HCT116 (cell line): ENCODE measurements at regions not wholly inside any gene's neighbourhood (a gene's known extent, or its start where the extent isn't known, plus 50 kb on each side); places are given as distances from the start of the nearest gene placed in this dataset.

Experiments used
- ATAC-seq: fragments of 200-7000 bp; cut with Tn5 transposase; 2 replicates; pipeline ENCODE4 v1.9.1; 2020; ENCODE audit warnings: mild to moderate bottlenecking, moderate library complexity
- BruUV-seq: library from RNA; stranded (reverse); fragments of 400-500 nt; replicated peaks from 2 replicates; lab custom pipeline; 2021; lab: Mats Ljungman, UMichigan
- CTCF ChIA-PET: fragments of 300-600 bp; sonication (Branson Sonifier 250); formaldehyde crosslinking; loops from one replicate; lab custom pipeline; 2021; ENCODE audit warnings: antibody characterized with exemption; lab: Charles Lee
- POLR2A ChIA-PET: fragments of 300-600, 350-600 bp; sonication (Branson Sonifier 250); formaldehyde crosslinking; loops from one replicate; lab custom pipeline; 2021; ENCODE audit warnings: antibody characterized with exemption; lab: Charles Lee
- RAD21 ChIA-PET, 2 experiments: fragments of 300-600 bp; sonication (Branson Sonifier 250); formaldehyde crosslinking; loops; one replicate each; lab custom pipeline; 2023; ENCODE audit warnings: low total read pairs in 2 of 2; ENCODE audit not compliant: uncharacterized antibody in 2 of 2, unreplicated experiment in 2 of 2, low non-redundant PET in 1 of 2; lab: Charles Lee
- DNase-seq: peaks from one replicate; pipeline ENCODE4 v3.0.0-alpha.2; 2010; ENCODE audit warnings: low read depth, low spot score
- H2AFZ ChIP-seq: fragments of 200-600 bp; shearing (Covaris generic), sonication (generic); 2 replicates; pipeline ENCODE4 v1.6.1; 2017; ENCODE audit warnings: low read depth, mixed run types, mixed read lengths, antibody characterized with exemption, low read length; ENCODE audit not compliant: poor library complexity, severe bottlenecking
- H3K27ac ChIP-seq: 2 replicates; pipeline ENCODE4 v1.5.1; 2012; ENCODE audit warnings: low read depth, low read length
- H3K27me3 ChIP-seq: fragments of 200-600 bp; sonication (generic); 2 replicates; pipeline ENCODE4 v1.6.1; 2016; ENCODE audit warnings: mixed run types, low read length, mixed read lengths; ENCODE audit not compliant: insufficient read depth
- H3K36me3 ChIP-seq, 2 experiments: fragments of 200-500 bp in 1 of 2; fragments of 200-600 bp in 1 of 2; sonication (Bioruptor generic) in 1 of 2; sonication (generic) in 1 of 2; 2 replicates each; pipeline versions ENCODE4 v1.5.1 to v1.6.1; 2014 to 2016; ENCODE audit warnings: low read length in 2 of 2, inconsistent platforms in 1 of 2, mixed read lengths in 1 of 2, mixed run types in 1 of 2; ENCODE audit not compliant: insufficient read depth in 2 of 2, control insufficient read depth in 1 of 2
- H3K4me1 ChIP-seq, 2 experiments: fragments of 200-600 bp in 1 of 2; sonication (generic) in 1 of 2; 2 replicates each; pipeline versions ENCODE4 v1.5.1 to v1.6.1; 2012 to 2017; ENCODE audit warnings: low read length in 2 of 2, inconsistent platforms in 1 of 2, mild to moderate bottlenecking in 1 of 2, mixed read lengths in 1 of 2, mixed run types in 1 of 2, moderate library complexity in 1 of 2; ENCODE audit not compliant: insufficient read depth in 2 of 2, control insufficient read depth in 1 of 2
- H3K4me2 ChIP-seq: fragments of 200-600 bp; sonication (generic); 2 replicates; pipeline ENCODE4 v1.6.1; 2017; ENCODE audit warnings: mixed run types, low read length, mixed read lengths
- H3K4me3 ChIP-seq, 2 experiments: fragments of 200-600 bp in 1 of 2; sonication (generic) in 1 of 2; replicated peaks in 1 of 2; 2 replicates each; pipeline ENCODE4 v1.5.1; 2011 to 2016; ENCODE audit warnings: low read length in 2 of 2, control low read depth in 1 of 2, low read depth in 1 of 2, mild to moderate bottlenecking in 1 of 2, mixed read lengths in 1 of 2, mixed run types in 1 of 2
- H3K79me2 ChIP-seq: fragments of 200-600 bp; sonication (generic); 2 replicates; pipeline ENCODE4 v1.6.1; 2017; ENCODE audit warnings: mild to moderate bottlenecking, mixed run types, low read length, moderate library complexity, mixed read lengths; ENCODE audit not compliant: insufficient read depth
- H3K9ac ChIP-seq: fragments of 200-600 bp; sonication (generic); 2 replicates; pipeline ENCODE4 v1.6.1; 2016; ENCODE audit warnings: low read length, mixed read lengths
- H3K9me2 ChIP-seq: fragments of 200-600 bp; sonication (generic), shearing (Covaris generic); 2 replicates; pipeline ENCODE4 v1.6.1; 2017; ENCODE audit warnings: mixed run types, mild to moderate bottlenecking, moderate library complexity; ENCODE audit not compliant: insufficient read depth
- H3K9me3 ChIP-seq, 2 experiments: fragments of 200-500 bp in 1 of 2; fragments of 200-600 bp in 1 of 2; sonication (Bioruptor generic) in 1 of 2; sonication (generic) in 1 of 2; 2 replicates each; pipeline ENCODE4 v1.6.1; 2014 to 2017; ENCODE audit warnings: low read length in 2 of 2, mixed read lengths in 2 of 2, inconsistent platforms in 1 of 2, low read depth in 1 of 2, mild to moderate bottlenecking in 1 of 2, mixed run types in 1 of 2, moderate library complexity in 1 of 2; ENCODE audit not compliant: control insufficient read depth in 1 of 2, insufficient read depth in 1 of 2
- H4K20me1 ChIP-seq: fragments of 200-600 bp; sonication (generic), shearing (Covaris generic); 2 replicates; pipeline ENCODE4 v1.6.1; 2017; ENCODE audit warnings: mixed run types, mild to moderate bottlenecking, moderate library complexity; ENCODE audit not compliant: insufficient read depth
- CBX3 ChIP-seq: IDR thresholded peaks from 2 replicates; pipeline ENCODE4 v1.6.1; 2012; ENCODE audit warnings: low read depth
- CEBPB ChIP-seq: IDR thresholded peaks from 2 replicates; pipeline ENCODE4 v1.6.1; 2012; ENCODE audit warnings: low read depth
- EGR1 ChIP-seq: IDR thresholded peaks from 2 replicates; pipeline ENCODE4 v1.6.1; 2012; ENCODE audit warnings: low read depth
- ELF1 ChIP-seq: IDR thresholded peaks from 2 replicates; pipeline ENCODE4 v1.6.1; 2012; ENCODE audit warnings: low read depth, borderline replicate concordance
- EZH2 ChIP-seq: fragments of 200-600 bp; sonication (generic); IDR thresholded peaks from 2 replicates; pipeline ENCODE4 v1.6.1; 2017; ENCODE audit warnings: antibody characterized with exemption, mixed run types
- EZH2phosphoT487 ChIP-seq: fragments of 200-600 bp; IDR thresholded peaks from 2 replicates; pipeline ENCODE4 v1.6.1; 2018; ENCODE audit warnings: antibody characterized with exemption, borderline replicate concordance
- FOSL1 ChIP-seq: IDR thresholded peaks from 2 replicates; pipeline ENCODE4 v1.6.1; 2012; ENCODE audit warnings: low read depth
- JUND ChIP-seq: IDR thresholded peaks from 2 replicates; pipeline ENCODE4 v1.6.1; 2012
- MAX ChIP-seq: IDR thresholded peaks from 2 replicates; pipeline ENCODE4 v1.6.1; 2012
- POLR2A ChIP-seq: IDR thresholded peaks from 2 replicates; pipeline ENCODE4 v1.7.0; 2011; ENCODE audit warnings: borderline replicate concordance; ENCODE audit not compliant: insufficient read depth, insufficient read length; ENCODE audit errors: extremely low read depth
- RAD21 ChIP-seq: IDR thresholded peaks from 2 replicates; pipeline ENCODE4 v1.6.1; 2012; ENCODE audit warnings: low read depth, mild to moderate bottlenecking
- SIN3A ChIP-seq: IDR thresholded peaks from 2 replicates; pipeline ENCODE4 v1.6.1; 2012; ENCODE audit warnings: low read depth
- SP1 ChIP-seq: IDR thresholded peaks from 2 replicates; pipeline ENCODE4 v1.6.1; 2012; ENCODE audit warnings: low read depth
- SRF ChIP-seq: IDR thresholded peaks from 2 replicates; pipeline ENCODE4 v1.6.1; 2012; ENCODE audit warnings: low read depth
- YY1 ChIP-seq: IDR thresholded peaks from 2 replicates; pipeline ENCODE4 v1.6.1; 2011; ENCODE audit warnings: low read length, low read depth, moderate library complexity, mild to moderate bottlenecking; ENCODE audit not compliant: insufficient replicate concordance; ENCODE audit errors: extremely low read depth
- ZFX ChIP-seq: fragments of 450-650 bp; IDR thresholded peaks from 2 replicates; pipeline ENCODE4 v1.6.1; 2017
- intact Hi-C: fragments of 100-400 bp; cut with micrococcal nuclease; formaldehyde crosslinking; loops from 2 replicates; pipeline ENCODE4 v1.10.0; 2022
- TF ChIP-seq, protein P1 (sequence below): IDR thresholded peaks from 2 replicates; pipeline ENCODE4 v1.6.1; 2011; ENCODE audit warnings: mild to moderate bottlenecking, low read length, moderate library complexity; ENCODE audit not compliant: insufficient replicate concordance; ENCODE audit errors: extremely low read depth
- TF ChIP-seq, protein P2 (sequence below), 3 experiments: fragments of 200-600 bp in 1 of 3; sonication (generic) in 1 of 3; IDR thresholded peaks in 2 of 3; conservative IDR thresholded peaks in 1 of 3; 2 replicates each; pipeline ENCODE4 v1.5.1; 2012 to 2017; ENCODE audit warnings: low read depth in 2 of 3, low read length in 2 of 3, antibody characterized with exemption in 1 of 3, borderline replicate concordance in 1 of 3, control low read depth in 1 of 3, mild to moderate bottlenecking in 1 of 3, mixed read lengths in 1 of 3, mixed run types in 1 of 3, moderate library complexity in 1 of 3; ENCODE audit not compliant: insufficient read depth in 1 of 3
- TF ChIP-seq, protein P3 (sequence below): IDR thresholded peaks from 2 replicates; pipeline ENCODE4 v1.6.1; 2012; ENCODE audit warnings: low read depth
- TF ChIP-seq, protein P4 (sequence below): IDR thresholded peaks from 2 replicates; pipeline ENCODE4 v1.6.1; 2012

GRCh38 chr15:96270581-96271172 is 59.8 kb upstream of the NR2F2 start:
- TF ChIP-seq FOSL1 (peak; percentile 70), CEBPB (peak; percentile 90), POLR2A (no peak), ELF1 (no peak), MAX (no peak), SP1 (peak; percentile 39; the same call in 1 of the 2 replicates), EGR1 (no peak), EZH2phosphoT487 (no peak), SRF (no peak), RAD21 (no peak), CBX3 (no peak), JUND (peak; percentile 58), YY1 (no peak), EZH2 (no peak), ZFX (no peak), SIN3A (no peak)
- TF ChIP-seq, protein P1, sequence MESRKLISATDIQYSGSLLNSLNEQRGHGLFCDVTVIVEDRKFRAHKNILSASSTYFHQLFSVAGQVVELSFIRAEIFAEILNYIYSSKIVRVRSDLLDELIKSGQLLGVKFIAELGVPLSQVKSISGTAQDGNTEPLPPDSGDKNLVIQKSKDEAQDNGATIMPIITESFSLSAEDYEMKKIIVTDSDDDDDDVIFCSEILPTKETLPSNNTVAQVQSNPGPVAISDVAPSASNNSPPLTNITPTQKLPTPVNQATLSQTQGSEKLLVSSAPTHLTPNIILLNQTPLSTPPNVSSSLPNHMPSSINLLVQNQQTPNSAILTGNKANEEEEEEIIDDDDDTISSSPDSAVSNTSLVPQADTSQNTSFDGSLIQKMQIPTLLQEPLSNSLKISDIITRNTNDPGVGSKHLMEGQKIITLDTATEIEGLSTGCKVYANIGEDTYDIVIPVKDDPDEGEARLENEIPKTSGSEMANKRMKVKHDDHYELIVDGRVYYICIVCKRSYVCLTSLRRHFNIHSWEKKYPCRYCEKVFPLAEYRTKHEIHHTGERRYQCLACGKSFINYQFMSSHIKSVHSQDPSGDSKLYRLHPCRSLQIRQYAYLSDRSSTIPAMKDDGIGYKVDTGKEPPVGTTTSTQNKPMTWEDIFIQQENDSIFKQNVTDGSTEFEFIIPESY = no peak
- TF ChIP-seq, protein P2, sequence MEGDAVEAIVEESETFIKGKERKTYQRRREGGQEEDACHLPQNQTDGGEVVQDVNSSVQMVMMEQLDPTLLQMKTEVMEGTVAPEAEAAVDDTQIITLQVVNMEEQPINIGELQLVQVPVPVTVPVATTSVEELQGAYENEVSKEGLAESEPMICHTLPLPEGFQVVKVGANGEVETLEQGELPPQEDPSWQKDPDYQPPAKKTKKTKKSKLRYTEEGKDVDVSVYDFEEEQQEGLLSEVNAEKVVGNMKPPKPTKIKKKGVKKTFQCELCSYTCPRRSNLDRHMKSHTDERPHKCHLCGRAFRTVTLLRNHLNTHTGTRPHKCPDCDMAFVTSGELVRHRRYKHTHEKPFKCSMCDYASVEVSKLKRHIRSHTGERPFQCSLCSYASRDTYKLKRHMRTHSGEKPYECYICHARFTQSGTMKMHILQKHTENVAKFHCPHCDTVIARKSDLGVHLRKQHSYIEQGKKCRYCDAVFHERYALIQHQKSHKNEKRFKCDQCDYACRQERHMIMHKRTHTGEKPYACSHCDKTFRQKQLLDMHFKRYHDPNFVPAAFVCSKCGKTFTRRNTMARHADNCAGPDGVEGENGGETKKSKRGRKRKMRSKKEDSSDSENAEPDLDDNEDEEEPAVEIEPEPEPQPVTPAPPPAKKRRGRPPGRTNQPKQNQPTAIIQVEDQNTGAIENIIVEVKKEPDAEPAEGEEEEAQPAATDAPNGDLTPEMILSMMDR (IDR thresholded peaks at IDR 0.05 in 2 of 3, conservative IDR thresholded peaks at IDR 0.05 in 1 of 3; ENCODE audit: borderline replicate concordance in 1 of 3, insufficient read depth in 1 of 3, low read depth in 2 of 3, low read length in 2 of 3) = no peak
- TF ChIP-seq, protein P3, sequence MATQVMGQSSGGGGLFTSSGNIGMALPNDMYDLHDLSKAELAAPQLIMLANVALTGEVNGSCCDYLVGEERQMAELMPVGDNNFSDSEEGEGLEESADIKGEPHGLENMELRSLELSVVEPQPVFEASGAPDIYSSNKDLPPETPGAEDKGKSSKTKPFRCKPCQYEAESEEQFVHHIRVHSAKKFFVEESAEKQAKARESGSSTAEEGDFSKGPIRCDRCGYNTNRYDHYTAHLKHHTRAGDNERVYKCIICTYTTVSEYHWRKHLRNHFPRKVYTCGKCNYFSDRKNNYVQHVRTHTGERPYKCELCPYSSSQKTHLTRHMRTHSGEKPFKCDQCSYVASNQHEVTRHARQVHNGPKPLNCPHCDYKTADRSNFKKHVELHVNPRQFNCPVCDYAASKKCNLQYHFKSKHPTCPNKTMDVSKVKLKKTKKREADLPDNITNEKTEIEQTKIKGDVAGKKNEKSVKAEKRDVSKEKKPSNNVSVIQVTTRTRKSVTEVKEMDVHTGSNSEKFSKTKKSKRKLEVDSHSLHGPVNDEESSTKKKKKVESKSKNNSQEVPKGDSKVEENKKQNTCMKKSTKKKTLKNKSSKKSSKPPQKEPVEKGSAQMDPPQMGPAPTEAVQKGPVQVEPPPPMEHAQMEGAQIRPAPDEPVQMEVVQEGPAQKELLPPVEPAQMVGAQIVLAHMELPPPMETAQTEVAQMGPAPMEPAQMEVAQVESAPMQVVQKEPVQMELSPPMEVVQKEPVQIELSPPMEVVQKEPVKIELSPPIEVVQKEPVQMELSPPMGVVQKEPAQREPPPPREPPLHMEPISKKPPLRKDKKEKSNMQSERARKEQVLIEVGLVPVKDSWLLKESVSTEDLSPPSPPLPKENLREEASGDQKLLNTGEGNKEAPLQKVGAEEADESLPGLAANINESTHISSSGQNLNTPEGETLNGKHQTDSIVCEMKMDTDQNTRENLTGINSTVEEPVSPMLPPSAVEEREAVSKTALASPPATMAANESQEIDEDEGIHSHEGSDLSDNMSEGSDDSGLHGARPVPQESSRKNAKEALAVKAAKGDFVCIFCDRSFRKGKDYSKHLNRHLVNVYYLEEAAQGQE = no peak
- TF ChIP-seq, protein P4, sequence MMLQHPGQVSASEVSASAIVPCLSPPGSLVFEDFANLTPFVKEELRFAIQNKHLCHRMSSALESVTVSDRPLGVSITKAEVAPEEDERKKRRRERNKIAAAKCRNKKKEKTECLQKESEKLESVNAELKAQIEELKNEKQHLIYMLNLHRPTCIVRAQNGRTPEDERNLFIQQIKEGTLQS = no peak
- TF ChIP-seq, all 23 proteins: peak for 4
- no peaks in the 10 kb centered on the region for H4K20me1 ChIP-seq
- H3K27me3 ChIP-seq = no peaks in the 10 kb centered on the region
- H3K9ac ChIP-seq = peak overlapping the region; percentile 24
- no peaks in the 10 kb centered on the region for H3K79me2 ChIP-seq
- 0 out of 4 replicates have a peak, but pooled peaks cover 0 to 7% of the 10 kb centered on the region in 2 experiments for H3K36me3 ChIP-seq
- no TSS peak for BruUV-seq
- intact Hi-C loops = loop anchor here (10.0 kb wide), 1 partner anchor 716 kb away; no protein-coding TSS in a partner anchor
- no peak overlapping the region; the same call in 1 of the 2 replicates for H3K27ac ChIP-seq
- peaks cover 64 to 99% of the 10 kb centered on the region in 2 experiments for H3K4me1 ChIP-seq
- ATAC-seq = no peak
- CTCF ChIA-PET = interaction anchor here (0.9 kb wide), 1 partner anchor 56 kb away, joined by 3 read pairs; no protein-coding TSS in a partner anchor
- no peaks in the 10 kb centered on the region for H3K9me3 ChIP-seq
- POLR2A ChIA-PET = interaction anchor here (1.4 kb wide), 1 partner anchor 60 kb away, joined by 3 read pairs; the partner anchor contains the start of gene NR2F2
- peak overlapping the region; percentile 42 for H3K4me2 ChIP-seq
- no peak overlapping the region for H3K4me3 ChIP-seq
- H3K9me2 ChIP-seq = no peaks in the 10 kb centered on the region
- RAD21 ChIA-PET = no interaction called here
- DNase-seq = peak; percentile 33
- H2AFZ ChIP-seq = no peak overlapping the region
